ENCODE measurements at regions not wholly inside any gene's neighbourhood (a gene's known extent, or its start where the extent isn't known, plus 50 kb on each side); places are given as distances from the start of the nearest gene placed in this dataset.

GRCh38 chr6:41459738-41460137 lies 86.4 kb upstream of the FOXP4 start:
- H3K79me2 ChIP-seq (ENCODE audit: control insufficient read depth, insufficient read depth, low read length): no peaks in the 10 kb centered on the region
- no peaks in the 10 kb centered on the region for H4K20me1 ChIP-seq (ENCODE audit: control insufficient read depth, extremely low read depth, insufficient read depth, low read length)
- H3K27ac ChIP-seq (ENCODE audit: control insufficient read depth, insufficient read depth, low read length): no peak overlapping the region
- dilution Hi-C loops (cut with MboI; ENCODE audit: extremely low pct_ligation_motif_present, low sequenced_read_pairs): no loop called here
- no peaks in the 10 kb centered on the region for H3K4me1 ChIP-seq (ENCODE audit: control insufficient read depth, extremely low read depth, insufficient read depth, low read length)
- H2AFZ ChIP-seq (ENCODE audit: control insufficient read depth, low read length): no peak overlapping the region
- FAIRE-seq (no peak), DNase-seq (ENCODE audit: low read depth, low spot score) (no peak)
- no peak for TF ChIP-seq EZH2 (IDR thresholded peaks at IDR 0.05; ENCODE audit: low read length)
- no peak for TF ChIP-seq CTCF (optimal IDR thresholded peaks at IDR 0.05 in 1 of 3, IDR thresholded peaks at IDR 0.05 in 1 of 3, conservative IDR thresholded peaks at IDR 0.05 in 1 of 3; ENCODE audit: extremely low read depth in 1 of 3, insufficient read depth in 2 of 3, low read length in 3 of 3)
- no peak overlapping the region for H3K9ac ChIP-seq (ENCODE audit: control insufficient read depth, extremely low read depth, insufficient read depth, low read length)
- H3K4me3 ChIP-seq (ENCODE audit: control insufficient read depth in 2 of 3, extremely low read depth in 1 of 3, insufficient read depth in 2 of 3, low read depth in 1 of 3, low read length in 3 of 3): no peak overlapping the region
- H3K9me3 ChIP-seq (ENCODE audit: control insufficient read depth, low read depth, low read length): no peaks in the 10 kb centered on the region
- no peak overlapping the region for H3K4me2 ChIP-seq (ENCODE audit: control insufficient read depth, extremely low read depth, insufficient read depth, low read depth, low read length)
- peaks cover 25% of the 10 kb centered on the region for H3K27me3 ChIP-seq (ENCODE audit: control insufficient read depth, extremely low read depth, insufficient read depth, low read length)
- no peaks in the 10 kb centered on the region for H3K36me3 ChIP-seq (ENCODE audit: control insufficient read depth in 2 of 2, extremely low read depth in 1 of 2, insufficient read depth in 2 of 2, low read length in 2 of 2)
- H3K9me1 ChIP-seq (ENCODE audit: control insufficient read depth, extremely low read depth, insufficient read depth, low read length): no peaks in the 10 kb centered on the region

GRCh38 chr6:41460742-41461336 lies 85.3 kb upstream of the FOXP4 start:
- no peak overlapping the region for H3K9ac ChIP-seq (ENCODE audit: control insufficient read depth, extremely low read depth, insufficient read depth, low read length)
- no peak overlapping the region for H3K27ac ChIP-seq (ENCODE audit: control insufficient read depth, insufficient read depth, low read length)
- H3K4me1 ChIP-seq (ENCODE audit: control insufficient read depth, extremely low read depth, insufficient read depth, low read length): no peaks in the 10 kb centered on the region
- H4K20me1 ChIP-seq (ENCODE audit: control insufficient read depth, extremely low read depth, insufficient read depth, low read length): no peaks in the 10 kb centered on the region
- no peak overlapping the region for H3K4me3 ChIP-seq (ENCODE audit: control insufficient read depth in 2 of 3, extremely low read depth in 1 of 3, insufficient read depth in 2 of 3, low read depth in 1 of 3, low read length in 3 of 3)
- H3K79me2 ChIP-seq (ENCODE audit: control insufficient read depth, insufficient read depth, low read length): no peaks in the 10 kb centered on the region
- no peak overlapping the region for H2AFZ ChIP-seq (ENCODE audit: control insufficient read depth, low read length)
- peaks cover 17% of the 10 kb centered on the region for H3K27me3 ChIP-seq (ENCODE audit: control insufficient read depth, extremely low read depth, insufficient read depth, low read length)
- H3K4me2 ChIP-seq (ENCODE audit: control insufficient read depth, extremely low read depth, insufficient read depth, low read depth, low read length): no peak overlapping the region
- no peaks in the 10 kb centered on the region for H3K9me1 ChIP-seq (ENCODE audit: control insufficient read depth, extremely low read depth, insufficient read depth, low read length)
- TF ChIP-seq EZH2 (IDR thresholded peaks at IDR 0.05; ENCODE audit: low read length): no peak
- no peak for TF ChIP-seq CTCF (optimal IDR thresholded peaks at IDR 0.05 in 1 of 3, IDR thresholded peaks at IDR 0.05 in 1 of 3, conservative IDR thresholded peaks at IDR 0.05 in 1 of 3; ENCODE audit: extremely low read depth in 1 of 3, insufficient read depth in 2 of 3, low read length in 3 of 3)
- DNase-seq (ENCODE audit: low read depth, low spot score) (no peak), FAIRE-seq (no peak)
- H3K9me3 ChIP-seq (ENCODE audit: control insufficient read depth, low read depth, low read length): no peaks in the 10 kb centered on the region
- dilution Hi-C loops (cut with MboI; ENCODE audit: extremely low pct_ligation_motif_present, low sequenced_read_pairs): no loop called here
- H3K36me3 ChIP-seq (ENCODE audit: control insufficient read depth in 2 of 2, extremely low read depth in 1 of 2, insufficient read depth in 2 of 2, low read length in 2 of 2): no peaks in the 10 kb centered on the region

All from keratinocyte (primary cell).